Caco-2 (cell line): ENCODE measurements at regions not wholly inside any gene's neighbourhood (a gene's known extent, or its start where the extent isn't known, plus 50 kb on each side); places are given as distances from the start of the nearest gene placed in this dataset.

ENCODE experiments used
- BruUV-seq: library from RNA; stranded (reverse); fragments of 400-500 nt; replicated peaks from 2 replicates; lab custom pipeline; 2021; lab: Mats Ljungman, UMichigan
- CTCF ChIA-PET: fragments of 300-600 bp; sonication (Branson Sonifier 250); formaldehyde crosslinking; loops from one replicate; lab custom pipeline; 2022; ENCODE audit warnings: antibody characterized with exemption; lab: Charles Lee
- POLR2A ChIA-PET: fragments of 300-600 bp; sonication (Branson Sonifier 250); formaldehyde crosslinking; loops from one replicate; lab custom pipeline; 2022; ENCODE audit warnings: antibody characterized with exemption; lab: Charles Lee
- DNase-seq, 2 experiments: peaks; one replicate each; pipeline versions ENCODE4 v3.0.0 to v3.0.0-alpha.2; 2020 to 2022
- H3K27me3 ChIP-seq: replicated peaks from 2 replicates; pipeline ENCODE4 v1.6.0; 2011; ENCODE audit warnings: low read length; ENCODE audit not compliant: control insufficient read depth, insufficient read depth
- H3K36me3 ChIP-seq: 2 replicates; pipeline ENCODE4 v1.5.1; 2011; ENCODE audit warnings: low read length; ENCODE audit not compliant: control insufficient read depth, insufficient read depth
- H3K4me1 ChIP-seq: fragments of 250-450 bp; sonication (Bioruptor Pico); 2 replicates; pipeline ENCODE4 v1.5.1; 2020; ENCODE audit warnings: mild to moderate bottlenecking
- H3K4me3 ChIP-seq: 2 replicates; pipeline ENCODE4 v1.5.1; 2011; ENCODE audit warnings: low read depth, mild to moderate bottlenecking, control low read depth, low read length
- H3K9me3 ChIP-seq: fragments of 250-450 bp; sonication (Bioruptor Pico); 2 replicates; pipeline ENCODE4 v1.5.1; 2020; ENCODE audit warnings: mild to moderate bottlenecking, moderate library complexity
- H3K27ac Mint-ChIP-seq: one replicate; pipeline ENCODE4 v1.8.0; 2022; ENCODE audit warnings: mixed read lengths; ENCODE audit not compliant: unreplicated experiment
- H3K27me3 Mint-ChIP-seq: one replicate; pipeline ENCODE4 v1.8.0; 2022; ENCODE audit warnings: mixed read lengths; ENCODE audit not compliant: insufficient read depth, unreplicated experiment
- H3K36me3 Mint-ChIP-seq: one replicate; pipeline ENCODE4 v1.8.0; 2022; ENCODE audit warnings: mild to moderate bottlenecking, mixed read lengths; ENCODE audit not compliant: insufficient read depth, unreplicated experiment
- H3K4me1 Mint-ChIP-seq: one replicate; pipeline ENCODE4 v1.8.0; 2022; ENCODE audit warnings: low read depth, mixed read lengths; ENCODE audit not compliant: unreplicated experiment
- H3K4me3 Mint-ChIP-seq: one replicate; pipeline ENCODE4 v1.8.0; 2022; ENCODE audit warnings: mild to moderate bottlenecking, moderate library complexity, mixed read lengths; ENCODE audit not compliant: unreplicated experiment
- H3K9me3 Mint-ChIP-seq: one replicate; pipeline ENCODE4 v1.8.0; 2022; ENCODE audit warnings: mixed read lengths; ENCODE audit not compliant: unreplicated experiment
- CTCF ChIP-seq, 2 experiments: fragments of 200-600 bp in 1 of 2; IDR thresholded peaks; 1 replicate in 1 of 2; 2 replicates in 1 of 2; pipeline versions ENCODE4 v1.5.1 to v1.8.0; 2011 to 2022; ENCODE audit warnings: antibody characterized with exemption in 1 of 2, control low read depth in 1 of 2, inconsistent platforms in 1 of 2, low read depth in 1 of 2, low read length in 1 of 2, mild to moderate bottlenecking in 1 of 2, moderate library complexity in 1 of 2; ENCODE audit not compliant: insufficient read depth in 1 of 2, severe bottlenecking in 1 of 2, unreplicated experiment in 1 of 2
- intact Hi-C: fragments of 100-400 bp; cut with micrococcal nuclease; formaldehyde crosslinking; loops from one replicate; pipeline ENCODE4 v1.10.0; 2022; ENCODE audit not compliant: unreplicated experiment

GRCh38 chr6:95959261-95959660, 56.5 kb upstream of the FUT9 start:
- no peaks in the 10 kb centered on the region for H3K9me3 Mint-ChIP-seq
- no peak for TF ChIP-seq CTCF (IDR thresholded peaks at IDR 0.05; ENCODE audit: insufficient read depth in 1 of 2, low read depth in 1 of 2, low read length in 1 of 2, severe bottlenecking in 1 of 2, unreplicated experiment in 1 of 2)
- no peaks in the 10 kb centered on the region for H3K9me3 ChIP-seq
- DNase-seq, result no peak
- H3K4me3 ChIP-seq, result no peak overlapping the region
- no peaks in the 10 kb centered on the region for H3K4me1 ChIP-seq
- H3K27ac Mint-ChIP-seq, result no peak overlapping the region
- intact Hi-C loops, result no loop called here
- H3K36me3 ChIP-seq, result no peaks in the 10 kb centered on the region
- H3K36me3 Mint-ChIP-seq, result no peaks in the 10 kb centered on the region
- ChIA-PET POLR2A (no interaction called here), CTCF (no interaction called here)
- H3K27me3 Mint-ChIP-seq, result no peaks in the 10 kb centered on the region
- no peaks in the 10 kb centered on the region for H3K27me3 ChIP-seq
- BruUV-seq, result no TSS peak
- no peak overlapping the region for H3K4me3 Mint-ChIP-seq
- no peaks in the 10 kb centered on the region for H3K4me1 Mint-ChIP-seq
